ENCODE measurements at regions not wholly inside any gene's neighbourhood (a gene's known extent, or its start where the extent isn't known, plus 50 kb on each side); places are given as distances from the start of the nearest gene placed in this dataset.
"Not testable (repeated sequence)": the region's sequence is repeated elsewhere in the genome, so short reads cannot be mapped to it uniquely, and the experiment has no call there.

GRCh38 chr7:119996634-119997033 is 276.3 kb upstream of the KCND2 start:
- Mint-ChIP-seq H3K4me3 (ENCODE audit: unreplicated experiment) (no peak overlapping the region), H3K4me1 (ENCODE audit: unreplicated experiment) (no peaks in the 10 kb centered on the region), H3K27me3 (ENCODE audit: unreplicated experiment) (no peaks in the 10 kb centered on the region), H3K36me3 (ENCODE audit: low read depth, unreplicated experiment) (no peaks in the 10 kb centered on the region), H3K9me3 (ENCODE audit: unreplicated experiment) (no peaks in the 10 kb centered on the region), H3K27ac (ENCODE audit: unreplicated experiment) (no peak overlapping the region)
- TF ChIP-seq CTCF (IDR thresholded peaks at IDR 0.05; ENCODE audit: unreplicated experiment), result no peak
- no peak for DNase-seq (ENCODE audit: low spot score)

GRCh38 chr7:119999738-120000475 is 273.1 kb upstream of the KCND2 start:
- Mint-ChIP-seq H3K4me1 (ENCODE audit: unreplicated experiment) (no peaks in the 10 kb centered on the region), H3K4me3 (ENCODE audit: unreplicated experiment) (no peak overlapping the region), H3K27ac (ENCODE audit: unreplicated experiment) (no peak overlapping the region), H3K9me3 (ENCODE audit: unreplicated experiment) (no peaks in the 10 kb centered on the region), H3K36me3 (ENCODE audit: low read depth, unreplicated experiment) (no peaks in the 10 kb centered on the region), H3K27me3 (ENCODE audit: unreplicated experiment) (peaks cover 1% of the 10 kb centered on the region)
- DNase-seq (ENCODE audit: low spot score), result no peak
- no peak for TF ChIP-seq CTCF (IDR thresholded peaks at IDR 0.05; ENCODE audit: unreplicated experiment)

GRCh38 chr7:120005720-120006119 is 267.3 kb upstream of the KCND2 start:
- no peak overlapping the region for H3K4me3 Mint-ChIP-seq (ENCODE audit: unreplicated experiment)
- H3K36me3 Mint-ChIP-seq (ENCODE audit: low read depth, unreplicated experiment), result no peaks in the 10 kb centered on the region
- no peak overlapping the region for H3K27ac Mint-ChIP-seq (ENCODE audit: unreplicated experiment)
- H3K27me3 Mint-ChIP-seq (ENCODE audit: unreplicated experiment), result peaks cover 1% of the 10 kb centered on the region
- no peak for DNase-seq (ENCODE audit: low spot score)
- TF ChIP-seq CTCF (IDR thresholded peaks at IDR 0.05; ENCODE audit: unreplicated experiment), result no peak
- H3K9me3 Mint-ChIP-seq (ENCODE audit: unreplicated experiment), result no peaks in the 10 kb centered on the region
- H3K4me1 Mint-ChIP-seq (ENCODE audit: unreplicated experiment), result no peaks in the 10 kb centered on the region

- not testable (repeated sequence) for DNase-seq (ENCODE audit: low spot score); H3K27ac Mint-ChIP-seq (ENCODE audit: unreplicated experiment); H3K36me3 Mint-ChIP-seq (ENCODE audit: low read depth, unreplicated experiment); H3K4me1 Mint-ChIP-seq (ENCODE audit: unreplicated experiment); H3K4me3 Mint-ChIP-seq (ENCODE audit: unreplicated experiment); H3K27me3 Mint-ChIP-seq (ENCODE audit: unreplicated experiment); H3K9me3 Mint-ChIP-seq (ENCODE audit: unreplicated experiment)
Measured at GRCh38 chr7:120014301-120014700, 258.7 kb upstream of the KCND2 start.

- no peaks in the 10 kb centered on the region for H3K36me3 Mint-ChIP-seq (ENCODE audit: low read depth, unreplicated experiment)
- no peak overlapping the region for H3K4me3 Mint-ChIP-seq (ENCODE audit: unreplicated experiment)
- DNase-seq (ENCODE audit: low spot score), result no peak
- no peak overlapping the region for H3K27ac Mint-ChIP-seq (ENCODE audit: unreplicated experiment)
- H3K9me3 Mint-ChIP-seq (ENCODE audit: unreplicated experiment), result no peaks in the 10 kb centered on the region
- no peak for TF ChIP-seq CTCF (IDR thresholded peaks at IDR 0.05; ENCODE audit: unreplicated experiment)
- H3K4me1 Mint-ChIP-seq (ENCODE audit: unreplicated experiment), result peaks cover 9% of the 10 kb centered on the region
- H3K27me3 Mint-ChIP-seq (ENCODE audit: unreplicated experiment), result no peaks in the 10 kb centered on the region
Measured at GRCh38 chr7:120014925-120015465, 258.0 kb upstream of the KCND2 start.
